Vagina (tissue), 2 donors: ENCODE measurements at regions not wholly inside any gene's neighbourhood (a gene's known extent, or its start where the extent isn't known, plus 50 kb on each side); places are given as distances from the start of the nearest gene placed in this dataset.

Source experiments
- DNase-seq, 2 donors: peaks; one replicate each; pipeline ENCODE4 v3.0.0-alpha.2; 2017; ENCODE audit errors: extremely low spot score in 2 of 2
- H3K27ac ChIP-seq: fragments of 200-600 bp; sonication (generic); one replicate; pipeline ENCODE4 v1.5.1; 2019
- H3K27me3 ChIP-seq: fragments of 200-600 bp; sonication (generic); one replicate; pipeline ENCODE4 v1.5.1; 2019
- H3K36me3 ChIP-seq, 2 donors: fragments of 200-600 bp; sonication (generic); one replicate each; pipeline ENCODE4 v1.5.1; 2017 to 2019
- H3K4me1 ChIP-seq: fragments of 200-600 bp; sonication (generic); one replicate; pipeline ENCODE4 v1.5.1; 2019
- H3K4me3 ChIP-seq, 2 donors: fragments of 200-600 bp; sonication (generic); 1 replicate in 1 of 2; 2 replicates in 1 of 2; pipeline ENCODE4 v1.5.1; 2016 to 2019
- H3K9me3 ChIP-seq: fragments of 200-600 bp; sonication (generic); one replicate; pipeline ENCODE4 v1.5.1; 2019
- CTCF ChIP-seq, 3 experiments: fragments of 450-650 bp in 2 of 3; fragments of 200-600 bp in 1 of 3; sonication (generic) in 1 of 3; IDR thresholded peaks; one replicate each; pipeline ENCODE4 v1.5.1; 2017 to 2019; ENCODE audit warnings: antibody characterized with exemption in 3 of 3, mild to moderate bottlenecking in 2 of 3, moderate library complexity in 2 of 3
- POLR2A ChIP-seq, 2 donors: fragments of 450-650 bp; IDR thresholded peaks; one replicate each; pipeline ENCODE4 v1.6.1; 2017; ENCODE audit warnings: antibody characterized with exemption in 2 of 2, mild to moderate bottlenecking in 2 of 2, moderate library complexity in 2 of 2
- POLR2AphosphoS5 ChIP-seq, 2 donors: sonication (generic); formaldehyde crosslinking; IDR thresholded peaks; one replicate each; pipeline ENCODE4 v1.9.0; 2017; ENCODE audit warnings: antibody characterized with exemption in 2 of 2, mild to moderate bottlenecking in 2 of 2, low read depth in 1 of 2; ENCODE audit not compliant: insufficient read depth in 1 of 2
- intact Hi-C: fragments of 100-400 bp; cut with DNase I; formaldehyde crosslinking; loops from one replicate; pipeline ENCODE4 v1.15.1; 2023

GRCh38 chr14:85907536-85907935, 377.6 kb downstream of the FLRT2 start:
- Histone ChIP-seq H3K36me3 (no peaks in the 10 kb centered on the region), H3K27me3 (no peaks in the 10 kb centered on the region), H3K4me3 (no peak overlapping the region), H3K4me1 (no peaks in the 10 kb centered on the region), H3K9me3 (no peaks in the 10 kb centered on the region), H3K27ac (no peak overlapping the region)
- TF ChIP-seq POLR2AphosphoS5 (IDR thresholded peaks at IDR 0.05; ENCODE audit: insufficient read depth in 1 of 2, low read depth in 1 of 2) (no peak), POLR2A (IDR thresholded peaks at IDR 0.05) (no peak), CTCF (IDR thresholded peaks at IDR 0.05) (no peak)
- DNase-seq: no peak
- intact Hi-C loops: no loop called here

DNA sequence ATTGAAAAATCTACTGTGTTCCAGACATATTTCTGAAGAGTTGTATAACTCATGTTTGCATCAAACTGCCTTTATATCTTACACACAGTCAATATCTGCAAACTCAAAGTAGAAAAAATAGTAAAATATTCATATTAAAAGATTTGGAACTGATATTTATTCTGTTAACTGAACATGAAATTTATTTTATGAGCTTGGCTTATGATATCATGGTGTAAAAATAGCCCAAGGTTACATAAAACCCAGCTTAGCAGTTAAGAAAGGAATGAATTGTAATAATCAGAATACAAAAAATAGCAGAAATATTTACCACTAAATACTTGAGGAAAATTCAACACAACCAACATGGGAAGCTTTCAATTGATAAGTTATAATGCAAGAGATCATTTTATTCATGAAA, 367.9 kb downstream of the FLRT2 start:
- H3K27me3 ChIP-seq: no peaks in the 10 kb centered on the region
- no peaks in the 10 kb centered on the region for H3K4me1 ChIP-seq
- intact Hi-C loops: no loop called here
- no peak for DNase-seq
- H3K4me3 ChIP-seq: no peak overlapping the region
- H3K27ac ChIP-seq: no peak overlapping the region
- TF ChIP-seq POLR2AphosphoS5 (IDR thresholded peaks at IDR 0.05; ENCODE audit: insufficient read depth in 1 of 2, low read depth in 1 of 2): no peak
- no peak for TF ChIP-seq POLR2A (IDR thresholded peaks at IDR 0.05)
- no peak for TF ChIP-seq CTCF (IDR thresholded peaks at IDR 0.05)
- no peaks in the 10 kb centered on the region for H3K9me3 ChIP-seq
- H3K36me3 ChIP-seq: no peaks in the 10 kb centered on the region

GRCh38 chr14:85895603-85896002, 365.7 kb downstream of the FLRT2 start:
- intact Hi-C loops: no loop called here
- no peak for DNase-seq
- TF ChIP-seq POLR2A (IDR thresholded peaks at IDR 0.05) (no peak), POLR2AphosphoS5 (IDR thresholded peaks at IDR 0.05; ENCODE audit: insufficient read depth in 1 of 2, low read depth in 1 of 2) (no peak), CTCF (IDR thresholded peaks at IDR 0.05) (no peak)
- Histone ChIP-seq H3K27me3 (no peaks in the 10 kb centered on the region), H3K27ac (no peak overlapping the region), H3K4me3 (no peak overlapping the region), H3K4me1 (no peaks in the 10 kb centered on the region), H3K36me3 (no peaks in the 10 kb centered on the region), H3K9me3 (no peaks in the 10 kb centered on the region)

DNA sequence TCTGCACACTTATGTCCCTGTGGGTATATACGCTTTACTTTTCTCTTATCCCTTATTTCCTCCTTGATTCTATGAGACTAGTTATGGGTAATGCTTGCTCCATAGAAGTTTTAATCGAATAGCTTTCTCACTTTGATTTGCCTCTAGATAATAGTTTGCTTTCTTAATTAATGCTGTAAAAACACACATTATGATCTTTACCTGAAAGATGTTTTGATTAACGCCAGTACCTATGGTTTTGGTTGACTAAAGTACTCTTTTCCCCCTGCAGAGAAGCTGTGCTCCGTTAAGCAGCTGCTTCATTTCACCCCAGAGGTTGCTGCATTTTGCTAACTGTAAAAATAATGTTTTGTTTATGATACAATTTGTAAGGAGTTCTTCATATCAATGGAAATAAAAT, 362.3 kb downstream of the FLRT2 start:
- TF ChIP-seq POLR2AphosphoS5 (IDR thresholded peaks at IDR 0.05; ENCODE audit: insufficient read depth in 1 of 2, low read depth in 1 of 2) (no peak), POLR2A (IDR thresholded peaks at IDR 0.05) (no peak), CTCF (IDR thresholded peaks at IDR 0.05) (no peak)
- Histone ChIP-seq H3K27ac (no peak overlapping the region), H3K4me1 (no peaks in the 10 kb centered on the region), H3K4me3 (no peak overlapping the region), H3K27me3 (no peaks in the 10 kb centered on the region), H3K36me3 (no peaks in the 10 kb centered on the region), H3K9me3 (no peaks in the 10 kb centered on the region)
- DNase-seq: no peak
- intact Hi-C loops: no loop called here

GRCh38 chr14:85883966-85884365, 354.0 kb downstream of the FLRT2 start:
- Histone ChIP-seq H3K4me1 (no peaks in the 10 kb centered on the region), H3K9me3 (no peaks in the 10 kb centered on the region), H3K36me3 (no peaks in the 10 kb centered on the region), H3K27ac (no peak overlapping the region), H3K4me3 (no peak overlapping the region), H3K27me3 (no peaks in the 10 kb centered on the region)
- DNase-seq: no peak
- TF ChIP-seq CTCF (IDR thresholded peaks at IDR 0.05) (no peak), POLR2AphosphoS5 (IDR thresholded peaks at IDR 0.05; ENCODE audit: insufficient read depth in 1 of 2, low read depth in 1 of 2) (no peak)
- intact Hi-C loops: no loop called here
